HEK293T (cell line): ENCODE measurements at regions not wholly inside any gene's neighbourhood (a gene's known extent, or its start where the extent isn't known, plus 50 kb on each side); places are given as distances from the start of the nearest gene placed in this dataset.

Source experiments
- CTCF ChIA-PET: fragments of 350-600 bp; formaldehyde crosslinking; extraction: SDS; loops from one replicate; lab custom pipeline; 2021; ENCODE audit warnings: antibody characterized with exemption, inconsistent platforms; lab: Yijun Ruan, JAX
- POLR2A ChIA-PET: fragments of 350-600 bp; formaldehyde crosslinking; extraction: SDS; loops from one replicate; lab custom pipeline; 2020; ENCODE audit warnings: antibody characterized with exemption, inconsistent platforms; lab: Yijun Ruan, JAX
- DNase-seq: peaks from one replicate; pipeline ENCODE4 v3.0.0; 2012; ENCODE audit warnings: mixed read lengths; ENCODE audit errors: extremely low spot score
- ARNT ChIP-seq: fragments of 450-650 bp; IDR thresholded peaks from 2 replicates; pipeline ENCODE4 v1.6.1; 2017; ENCODE audit warnings: mild to moderate bottlenecking
- BHLHE40 ChIP-seq: fragments of 450-650 bp; IDR thresholded peaks from 2 replicates; pipeline ENCODE4 v1.6.1; 2016; ENCODE audit warnings: mild to moderate bottlenecking, moderate library complexity, borderline replicate concordance
- CTBP1 ChIP-seq: fragments of 450-650 bp; IDR thresholded peaks from 2 replicates; pipeline ENCODE4 v1.6.1; 2016; ENCODE audit warnings: borderline replicate concordance
- ELF4 ChIP-seq: fragments of 450-650 bp; IDR thresholded peaks from 2 replicates; pipeline ENCODE4 v1.6.1; 2017; ENCODE audit warnings: antibody characterized with exemption
- FOXA1 ChIP-seq: fragments of 450-650 bp; IDR thresholded peaks from 2 replicates; pipeline ENCODE4 v1.6.1; 2016; ENCODE audit warnings: mild to moderate bottlenecking
- FOXK2 ChIP-seq: fragments of 450-650 bp; IDR thresholded peaks from 2 replicates; pipeline ENCODE4 v1.6.1; 2016; ENCODE audit warnings: mild to moderate bottlenecking
- FOXM1 ChIP-seq: fragments of 450-650 bp; IDR thresholded peaks from 2 replicates; pipeline ENCODE4 v1.6.1; 2017; ENCODE audit warnings: mild to moderate bottlenecking, borderline replicate concordance
- HDGF ChIP-seq: fragments of 450-650 bp; IDR thresholded peaks from 2 replicates; pipeline ENCODE4 v1.6.1; 2017; ENCODE audit warnings: antibody characterized with exemption, borderline replicate concordance
- L3MBTL2 ChIP-seq: fragments of 450-650 bp; conservative IDR thresholded peaks from 2 replicates; pipeline ENCODE4 v1.6.1; 2016; ENCODE audit warnings: mild to moderate bottlenecking
- LEF1 ChIP-seq: fragments of 450-650 bp; IDR thresholded peaks from 2 replicates; pipeline ENCODE4 v1.6.1; 2017; ENCODE audit warnings: mild to moderate bottlenecking, borderline replicate concordance
- NFRKB ChIP-seq: fragments of 450-650 bp; IDR thresholded peaks from 2 replicates; pipeline ENCODE4 v1.6.1; 2016; ENCODE audit warnings: mild to moderate bottlenecking, moderate library complexity
- SP1 ChIP-seq: fragments of 450-650 bp; IDR thresholded peaks from 2 replicates; pipeline ENCODE4 v1.6.1; 2017
- SUZ12 ChIP-seq: fragments of 450-650 bp; IDR thresholded peaks from 2 replicates; pipeline ENCODE4 v1.6.1; 2016; ENCODE audit warnings: mild to moderate bottlenecking
- TARDBP ChIP-seq: fragments of 450-650 bp; IDR thresholded peaks from 2 replicates; pipeline ENCODE4 v1.6.1; 2016
- ZNF384 ChIP-seq: fragments of 450-650 bp; IDR thresholded peaks from 2 replicates; pipeline ENCODE4 v1.6.1; 2016
- TF ChIP-seq, protein P1 (sequence below): fragments of 450-650 bp; IDR thresholded peaks from 2 replicates; pipeline ENCODE4 v1.6.1; 2016

DNA sequence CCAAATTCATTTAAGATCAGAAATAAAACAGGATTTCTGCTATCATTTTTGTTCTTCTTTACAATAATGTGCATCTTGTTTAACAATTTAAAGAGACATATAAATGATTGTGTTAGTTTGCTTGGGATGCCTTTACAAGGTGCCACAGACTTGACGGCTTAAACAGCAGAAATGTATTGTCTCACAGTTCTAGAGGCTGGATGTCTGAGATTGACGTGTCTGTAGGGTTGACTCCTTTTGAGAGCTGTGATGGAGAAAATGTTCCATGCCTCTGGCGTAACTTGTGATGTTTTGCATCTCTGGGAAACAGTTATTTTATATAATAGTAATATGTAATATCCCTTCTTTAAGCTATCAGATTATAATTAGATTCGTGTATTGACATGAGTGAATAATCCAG lies 1091.6 kb upstream of the PRMT6 start:
- CTCF ChIA-PET: no interaction called here
- no peak for DNase-seq
- no peak for TF ChIP-seq CTBP1
- TF ChIP-seq HDGF: no peak
- TF ChIP-seq TARDBP: no peak
- TF ChIP-seq, protein P1, sequence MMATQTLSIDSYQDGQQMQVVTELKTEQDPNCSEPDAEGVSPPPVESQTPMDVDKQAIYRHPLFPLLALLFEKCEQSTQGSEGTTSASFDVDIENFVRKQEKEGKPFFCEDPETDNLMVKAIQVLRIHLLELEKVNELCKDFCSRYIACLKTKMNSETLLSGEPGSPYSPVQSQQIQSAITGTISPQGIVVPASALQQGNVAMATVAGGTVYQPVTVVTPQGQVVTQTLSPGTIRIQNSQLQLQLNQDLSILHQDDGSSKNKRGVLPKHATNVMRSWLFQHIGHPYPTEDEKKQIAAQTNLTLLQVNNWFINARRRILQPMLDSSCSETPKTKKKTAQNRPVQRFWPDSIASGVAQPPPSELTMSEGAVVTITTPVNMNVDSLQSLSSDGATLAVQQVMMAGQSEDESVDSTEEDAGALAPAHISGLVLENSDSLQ: no peak
- TF ChIP-seq L3MBTL2: no peak
- no peak for TF ChIP-seq ARNT
- TF ChIP-seq BHLHE40: no peak
- TF ChIP-seq FOXK2: no peak
- no peak for TF ChIP-seq NFRKB
- TF ChIP-seq ELF4: no peak
- TF ChIP-seq ZNF384: no peak
- TF ChIP-seq FOXA1: no peak
- TF ChIP-seq FOXM1: no peak
- POLR2A ChIA-PET: no interaction called here

DNA sequence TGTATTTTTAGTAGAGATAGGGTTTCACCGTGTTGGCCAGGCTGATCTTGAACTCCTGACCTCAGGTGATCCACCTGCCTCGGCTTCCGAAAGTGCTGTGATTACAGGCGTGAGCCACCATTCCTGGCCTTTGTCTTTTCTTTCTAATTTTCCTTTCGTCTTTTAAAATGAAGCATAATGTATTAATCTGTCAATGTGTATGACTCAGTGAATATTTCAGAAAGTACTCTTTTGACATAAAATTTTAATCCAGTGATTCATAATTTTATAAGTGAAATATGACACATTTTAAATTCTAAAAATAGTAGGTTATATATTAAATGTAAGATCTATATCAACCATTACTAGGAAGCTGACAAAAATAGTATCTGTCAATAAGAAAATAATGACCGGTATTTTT lies 1059.0 kb upstream of the PRMT6 start:
- ChIA-PET CTCF (no interaction called here), POLR2A (no interaction called here)
- DNase-seq: no peak
- no peak for TF ChIP-seq NFRKB
- TF ChIP-seq FOXM1: no peak

DNA sequence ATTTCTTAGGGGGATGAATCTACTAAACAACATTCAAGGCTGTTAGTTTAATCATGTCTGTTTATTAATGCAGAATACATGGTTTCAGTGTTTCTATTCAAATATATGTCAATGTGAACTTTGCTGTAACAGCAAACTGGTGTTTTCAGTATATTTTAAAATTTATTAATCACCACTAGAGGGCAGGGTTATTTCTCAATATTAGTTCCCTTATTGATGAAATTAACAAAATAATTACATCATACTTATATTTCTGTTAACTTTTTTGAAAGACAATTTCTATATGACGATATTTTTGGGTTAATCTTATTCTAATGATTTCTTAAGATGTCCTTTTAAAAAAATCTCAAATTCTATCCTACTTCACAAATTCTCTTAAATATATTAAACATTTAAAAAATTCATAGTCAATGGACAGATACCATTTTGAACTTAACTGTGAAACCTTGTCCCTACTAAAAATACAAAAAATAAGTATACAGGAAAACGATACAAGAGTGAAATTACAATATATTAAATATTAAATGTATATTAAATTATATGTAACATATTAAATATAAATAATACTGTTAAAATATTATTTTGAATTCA lies 1034.1 kb upstream of the PRMT6 start:
- TF ChIP-seq LEF1 (no peak), L3MBTL2 (no peak), FOXM1 (no peak), CTBP1 (no peak), SUZ12 (no peak), HDGF (no peak), ELF4 (no peak), BHLHE40 (no peak), SP1 (no peak), TARDBP (no peak)
- CTCF ChIA-PET: no interaction called here
- no peak for DNase-seq
- POLR2A ChIA-PET: no interaction called here

DNA sequence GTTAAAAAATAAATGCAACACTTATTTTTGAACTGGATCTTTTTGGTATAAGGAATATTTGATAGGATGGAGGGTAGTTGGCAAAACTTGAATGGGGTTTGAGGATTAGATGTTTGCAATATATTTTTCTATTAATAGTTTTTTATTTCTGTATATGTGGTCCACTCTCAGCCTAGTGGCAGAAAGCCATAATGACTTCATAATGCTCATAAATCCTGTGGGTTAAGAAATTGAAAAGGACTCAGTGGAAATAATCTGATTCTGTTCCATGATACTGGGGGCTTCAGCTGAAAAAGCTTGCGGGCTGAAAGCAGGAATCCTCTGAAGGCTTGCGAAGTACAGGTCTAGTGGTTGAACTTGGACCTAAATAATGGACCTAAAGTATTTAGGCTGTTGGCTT lies 1028.6 kb upstream of the PRMT6 start:
- no peak for TF ChIP-seq TARDBP
- TF ChIP-seq ZNF384: no peak
- no peak for TF ChIP-seq NFRKB
- no peak for TF ChIP-seq LEF1
- TF ChIP-seq ELF4: no peak
- TF ChIP-seq FOXA1: no peak
- TF ChIP-seq SP1: no peak
- no peak for TF ChIP-seq FOXM1
- no peak for DNase-seq
- ChIA-PET POLR2A (no interaction called here), CTCF (no interaction called here)

DNA sequence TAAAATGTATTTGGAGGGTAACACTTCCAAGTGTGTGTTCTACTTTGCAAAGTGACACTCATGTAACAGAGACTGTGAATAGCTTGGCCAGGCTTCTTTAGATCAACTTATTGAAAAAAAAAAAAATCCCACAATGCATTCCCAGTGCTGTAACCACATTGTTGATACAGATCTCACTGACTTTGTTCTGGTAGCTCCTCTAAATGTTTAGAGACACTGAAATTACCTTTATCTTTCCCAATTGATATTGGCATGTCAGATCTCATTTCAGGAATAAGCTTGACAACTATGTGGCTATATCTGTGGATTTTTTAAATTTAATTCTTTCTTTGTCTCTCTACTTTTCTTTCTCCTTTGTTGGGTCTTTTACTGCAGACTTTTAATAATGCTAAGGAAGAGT lies 1018.9 kb upstream of the PRMT6 start:
- ChIA-PET POLR2A (no interaction called here), CTCF (no interaction called here)
- TF ChIP-seq ELF4 (no peak), ZNF384 (no peak), FOXA1 (no peak), NFRKB (no peak), FOXM1 (no peak), SUZ12 (no peak), L3MBTL2 (no peak), FOXK2 (no peak), LEF1 (no peak)
- TF ChIP-seq, protein P1: no peak
- DNase-seq: no peak

DNA sequence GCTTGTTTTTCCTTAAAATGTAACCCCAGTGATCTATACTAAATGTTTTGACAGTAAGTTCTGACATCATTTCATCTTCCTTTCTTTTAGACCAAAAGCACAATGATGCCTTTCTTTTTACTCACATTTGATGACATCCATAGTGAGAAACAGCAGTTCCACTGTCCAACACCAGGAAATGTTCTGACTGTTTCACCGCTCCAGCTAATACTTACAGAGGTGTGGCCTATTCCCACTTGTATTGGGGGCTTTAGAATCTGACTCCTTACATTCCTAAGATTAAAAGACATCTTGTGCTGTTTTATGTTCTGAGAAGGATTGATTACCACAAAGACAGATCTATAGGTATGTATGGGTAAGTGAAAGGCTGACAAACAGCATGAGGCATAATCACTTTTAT lies 1018.2 kb upstream of the PRMT6 start:
- DNase-seq: no peak
- ChIA-PET POLR2A (no interaction called here), CTCF (no interaction called here)
- TF ChIP-seq FOXA1 (no peak), SUZ12 (no peak)

DNA sequence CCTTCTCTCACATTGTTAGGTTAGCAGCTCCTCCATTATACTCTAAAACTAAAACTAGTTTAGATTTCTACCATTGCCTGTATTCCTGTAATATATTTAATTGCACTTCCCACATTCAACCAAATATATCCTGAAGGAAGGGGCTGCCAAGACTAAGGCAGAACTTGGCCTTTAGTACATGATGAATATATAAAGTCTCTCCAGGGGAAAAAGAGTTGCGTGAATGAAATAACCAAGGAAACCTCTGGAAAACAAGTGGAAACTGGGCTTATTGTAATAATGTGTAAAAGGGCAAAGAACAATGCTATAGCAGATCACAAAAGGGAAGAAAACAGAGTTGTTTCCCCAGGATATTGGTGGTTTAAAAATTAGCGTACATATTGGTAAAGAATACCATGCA lies 1012.5 kb upstream of the PRMT6 start:
- POLR2A ChIA-PET: no interaction called here
- CTCF ChIA-PET: no interaction called here
- DNase-seq: no peak
- TF ChIP-seq ELF4 (no peak), NFRKB (no peak), FOXM1 (no peak), CTBP1 (no peak), FOXA1 (no peak), HDGF (no peak), ZNF384 (no peak), SP1 (no peak), L3MBTL2 (no peak), TARDBP (no peak), BHLHE40 (no peak), ARNT (no peak), LEF1 (no peak), SUZ12 (no peak), FOXK2 (no peak)
- TF ChIP-seq, protein P1: no peak
